ENCODE measurements at regions not wholly inside any gene's neighbourhood (a gene's known extent, or its start where the extent isn't known, plus 50 kb on each side); places are given as distances from the start of the nearest gene placed in this dataset.

DNA sequence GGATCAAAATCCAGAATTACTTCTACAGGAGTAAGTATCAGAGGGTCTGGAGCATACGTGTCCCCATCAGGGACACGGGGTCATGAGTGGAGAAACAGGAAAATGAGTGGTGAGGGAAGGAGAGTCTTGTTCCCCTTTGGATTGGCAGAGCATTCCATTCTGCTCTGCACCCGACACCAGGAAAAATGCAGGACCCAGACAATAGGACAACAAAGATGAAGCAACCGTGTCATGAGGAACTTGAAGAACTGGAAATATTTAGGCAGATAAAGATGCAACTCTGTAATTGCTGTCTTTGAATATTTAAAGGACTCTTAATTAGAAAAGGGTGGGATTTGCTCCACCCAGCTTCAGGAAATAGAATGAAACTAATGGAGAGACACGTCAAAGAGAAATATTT lies 89.0 kb upstream of the BLID start:
- no peak for TF ChIP-seq POLR2A (IDR thresholded peaks at IDR 0.05)
- TF ChIP-seq, protein P1, sequence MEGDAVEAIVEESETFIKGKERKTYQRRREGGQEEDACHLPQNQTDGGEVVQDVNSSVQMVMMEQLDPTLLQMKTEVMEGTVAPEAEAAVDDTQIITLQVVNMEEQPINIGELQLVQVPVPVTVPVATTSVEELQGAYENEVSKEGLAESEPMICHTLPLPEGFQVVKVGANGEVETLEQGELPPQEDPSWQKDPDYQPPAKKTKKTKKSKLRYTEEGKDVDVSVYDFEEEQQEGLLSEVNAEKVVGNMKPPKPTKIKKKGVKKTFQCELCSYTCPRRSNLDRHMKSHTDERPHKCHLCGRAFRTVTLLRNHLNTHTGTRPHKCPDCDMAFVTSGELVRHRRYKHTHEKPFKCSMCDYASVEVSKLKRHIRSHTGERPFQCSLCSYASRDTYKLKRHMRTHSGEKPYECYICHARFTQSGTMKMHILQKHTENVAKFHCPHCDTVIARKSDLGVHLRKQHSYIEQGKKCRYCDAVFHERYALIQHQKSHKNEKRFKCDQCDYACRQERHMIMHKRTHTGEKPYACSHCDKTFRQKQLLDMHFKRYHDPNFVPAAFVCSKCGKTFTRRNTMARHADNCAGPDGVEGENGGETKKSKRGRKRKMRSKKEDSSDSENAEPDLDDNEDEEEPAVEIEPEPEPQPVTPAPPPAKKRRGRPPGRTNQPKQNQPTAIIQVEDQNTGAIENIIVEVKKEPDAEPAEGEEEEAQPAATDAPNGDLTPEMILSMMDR (IDR thresholded peaks at IDR 0.05): no peak
